ENCODE measurements at regions not wholly inside any gene's neighbourhood (a gene's known extent, or its start where the extent isn't known, plus 50 kb on each side); places are given as distances from the start of the nearest gene placed in this dataset.
A peak's percentile ranks its signal among the peaks of the same experiment; 100 is the strongest.

- Histone ChIP-seq H3K4me1 (ENCODE audit: control insufficient read depth, insufficient read depth, low read length) (no peaks in the 10 kb centered on the region), H3K9me3 (ENCODE audit: control insufficient read depth, low read depth, low read length) (no peaks in the 10 kb centered on the region), H3K36me3 (ENCODE audit: control insufficient read depth, insufficient read depth, low read length) (no peaks in the 10 kb centered on the region), H3K27me3 (ENCODE audit: control insufficient read depth, insufficient read depth, low read length) (no peaks in the 10 kb centered on the region), H3K4me3 (ENCODE audit: low read length) (no peak overlapping the region), H3K27ac (ENCODE audit: low read length) (no peak overlapping the region)
- no peak for DNase-seq
- WGBS (ENCODE audit: insufficient coverage, low lambda C conversion rate): 92% methylated on average over 2 of the region's 4 CpGs
Observed at GRCh38 chr3:1938975-1939374, 159.7 kb upstream of the CNTN4 start.

DNA sequence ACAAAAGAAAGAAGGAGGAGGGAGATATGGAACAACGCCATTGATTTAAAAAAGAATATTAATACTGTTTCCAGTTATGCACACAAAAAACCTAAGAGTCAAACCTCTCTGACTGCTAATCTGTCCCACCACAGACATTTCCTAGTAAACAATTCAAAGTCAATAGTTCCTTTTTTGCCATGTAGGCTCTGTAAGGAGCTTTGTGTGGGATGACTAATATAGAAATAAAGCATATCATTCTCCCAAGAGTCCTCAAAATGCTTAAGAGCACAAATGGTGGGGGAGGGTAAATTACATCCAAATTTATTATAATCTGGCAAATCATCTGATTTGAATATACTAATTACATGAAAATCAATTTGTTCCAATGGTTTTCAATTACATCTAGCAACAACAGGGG, 155.9 kb upstream of the CNTN4 start:
- Histone ChIP-seq H3K27me3 (ENCODE audit: control insufficient read depth, insufficient read depth, low read length) (no peaks in the 10 kb centered on the region), H3K27ac (ENCODE audit: low read length) (no peak overlapping the region), H3K9me3 (ENCODE audit: control insufficient read depth, low read depth, low read length) (no peaks in the 10 kb centered on the region), H3K4me1 (ENCODE audit: control insufficient read depth, insufficient read depth, low read length) (no peaks in the 10 kb centered on the region), H3K36me3 (ENCODE audit: control insufficient read depth, insufficient read depth, low read length) (no peaks in the 10 kb centered on the region), H3K4me3 (ENCODE audit: low read length) (no peak overlapping the region)
- no CpG with 5 or more reads among the region's 1 CpG for whole genome bisulfite sequencing (ENCODE audit: insufficient coverage, low lambda C conversion rate)
- DNase-seq: no peak

- WGBS (ENCODE audit: insufficient coverage, low lambda C conversion rate): 62% methylated on average over 2 of the region's 6 CpGs
- Histone ChIP-seq H3K4me1 (ENCODE audit: control insufficient read depth, insufficient read depth, low read length) (no peaks in the 10 kb centered on the region), H3K36me3 (ENCODE audit: control insufficient read depth, insufficient read depth, low read length) (no peaks in the 10 kb centered on the region), H3K27ac (ENCODE audit: low read length) (no peak overlapping the region), H3K4me3 (ENCODE audit: low read length) (no peak overlapping the region), H3K27me3 (ENCODE audit: control insufficient read depth, insufficient read depth, low read length) (no peaks in the 10 kb centered on the region), H3K9me3 (ENCODE audit: control insufficient read depth, low read depth, low read length) (no peaks in the 10 kb centered on the region)
- no peak for DNase-seq
Observed at GRCh38 chr3:1943395-1944118, 155.1 kb upstream of the CNTN4 start.

GRCh38 chr3:1945698-1946097, 153.0 kb upstream of the CNTN4 start:
- no peak for DNase-seq
- H3K27ac ChIP-seq (ENCODE audit: low read length): no peak overlapping the region
- no peak overlapping the region for H3K4me3 ChIP-seq (ENCODE audit: low read length)
- no peaks in the 10 kb centered on the region for H3K27me3 ChIP-seq (ENCODE audit: control insufficient read depth, insufficient read depth, low read length)
- H3K9me3 ChIP-seq (ENCODE audit: control insufficient read depth, low read depth, low read length): no peaks in the 10 kb centered on the region
- no peaks in the 10 kb centered on the region for H3K4me1 ChIP-seq (ENCODE audit: control insufficient read depth, insufficient read depth, low read length)
- H3K36me3 ChIP-seq (ENCODE audit: control insufficient read depth, insufficient read depth, low read length): no peaks in the 10 kb centered on the region

DNA sequence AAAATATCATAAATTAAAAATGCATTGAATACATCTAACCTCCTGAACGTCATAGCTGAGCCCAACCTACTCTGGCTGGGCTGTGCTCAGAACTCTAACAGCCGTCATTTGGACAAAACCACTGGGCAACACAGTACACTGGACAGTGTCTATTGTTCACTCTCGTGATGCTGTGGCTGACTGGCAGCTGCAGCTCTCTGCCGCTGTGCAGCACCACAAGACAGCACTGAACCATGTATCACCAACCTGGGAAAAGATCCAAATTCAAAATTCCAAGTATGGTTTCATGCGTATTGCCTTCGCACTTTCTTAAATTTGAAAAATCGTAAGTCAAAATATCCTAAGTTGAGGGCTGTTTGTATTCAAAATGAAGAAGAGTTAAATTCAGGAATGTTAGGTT, 145.1 kb upstream of the CNTN4 start:
- H3K27ac ChIP-seq (ENCODE audit: low read length): no peak overlapping the region
- WGBS (ENCODE audit: insufficient coverage, low lambda C conversion rate): 80% methylated on average over 4 of the region's 7 CpGs
- no peak for DNase-seq
- no peaks in the 10 kb centered on the region for H3K27me3 ChIP-seq (ENCODE audit: control insufficient read depth, insufficient read depth, low read length)
- H3K9me3 ChIP-seq (ENCODE audit: control insufficient read depth, low read depth, low read length): no peaks in the 10 kb centered on the region
- H3K4me1 ChIP-seq (ENCODE audit: control insufficient read depth, insufficient read depth, low read length): no peaks in the 10 kb centered on the region
- H3K4me3 ChIP-seq (ENCODE audit: low read length): no peak overlapping the region
- no peaks in the 10 kb centered on the region for H3K36me3 ChIP-seq (ENCODE audit: control insufficient read depth, insufficient read depth, low read length)

GRCh38 chr3:1954632-1955031, 144.0 kb upstream of the CNTN4 start:
- H3K4me3 ChIP-seq (ENCODE audit: low read length): no peak overlapping the region
- no peak for DNase-seq

DNA sequence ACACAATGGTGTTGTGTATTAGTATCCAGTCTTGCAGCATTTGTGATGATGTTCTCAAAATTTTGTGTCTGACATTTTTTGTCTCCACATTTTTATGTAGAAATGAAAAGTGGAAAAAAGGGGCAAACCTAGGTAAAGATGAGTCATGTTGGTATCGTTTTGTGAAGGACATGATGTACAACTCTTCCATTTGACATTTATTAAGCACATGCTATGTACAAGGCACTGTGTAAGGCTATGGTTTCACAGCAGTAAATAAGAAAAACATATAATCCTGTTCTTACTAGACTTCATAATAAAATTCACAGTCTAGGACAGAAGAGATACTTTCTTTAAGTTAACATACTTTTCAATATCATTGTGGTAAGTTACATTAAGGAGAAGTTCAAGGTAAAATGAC, 143.5 kb upstream of the CNTN4 start:
- WGBS (ENCODE audit: insufficient coverage, low lambda C conversion rate): 83% methylated on average over 1 of the region's 1 CpG
- no peak for DNase-seq
- Histone ChIP-seq H3K36me3 (ENCODE audit: control insufficient read depth, insufficient read depth, low read length) (no peaks in the 10 kb centered on the region), H3K27ac (ENCODE audit: low read length) (no peak overlapping the region), H3K27me3 (ENCODE audit: control insufficient read depth, insufficient read depth, low read length) (no peaks in the 10 kb centered on the region), H3K4me3 (ENCODE audit: low read length) (no peak overlapping the region), H3K9me3 (ENCODE audit: control insufficient read depth, low read depth, low read length) (no peaks in the 10 kb centered on the region), H3K4me1 (ENCODE audit: control insufficient read depth, insufficient read depth, low read length) (no peaks in the 10 kb centered on the region)

More at GRCh38 chr3:1954632-1955031, 144.0 kb upstream of the CNTN4 start:
- no peaks in the 10 kb centered on the region for H3K36me3 ChIP-seq (ENCODE audit: control insufficient read depth, insufficient read depth, low read length)
- H3K9me3 ChIP-seq (ENCODE audit: control insufficient read depth, low read depth, low read length): no peaks in the 10 kb centered on the region
- no peaks in the 10 kb centered on the region for H3K27me3 ChIP-seq (ENCODE audit: control insufficient read depth, insufficient read depth, low read length)
- no peaks in the 10 kb centered on the region for H3K4me1 ChIP-seq (ENCODE audit: control insufficient read depth, insufficient read depth, low read length)
- no peak overlapping the region for H3K27ac ChIP-seq (ENCODE audit: low read length)

DNA sequence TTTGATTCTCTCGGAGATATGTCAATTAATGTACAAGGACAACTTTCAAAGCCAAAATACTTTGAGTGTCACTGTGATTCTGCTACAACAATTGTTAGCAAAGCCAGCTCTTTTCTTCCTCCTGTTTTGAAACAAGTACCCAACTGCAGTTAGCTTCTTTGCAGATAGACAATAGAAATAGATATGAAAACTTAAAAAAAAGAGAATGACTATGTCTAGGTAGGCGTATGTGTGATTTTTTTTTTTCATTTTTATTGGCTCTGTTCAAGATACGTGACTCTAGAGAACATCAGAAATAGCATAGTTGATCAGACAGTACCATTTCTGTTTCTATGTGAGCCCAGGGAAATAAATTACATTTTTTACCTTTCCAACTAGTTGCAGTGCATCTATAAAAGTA, 142.9 kb upstream of the CNTN4 start:
- Histone ChIP-seq H3K9me3 (ENCODE audit: control insufficient read depth, low read depth, low read length) (no peaks in the 10 kb centered on the region), H3K36me3 (ENCODE audit: control insufficient read depth, insufficient read depth, low read length) (no peaks in the 10 kb centered on the region), H3K27ac (ENCODE audit: low read length) (no peak overlapping the region), H3K4me3 (ENCODE audit: low read length) (no peak overlapping the region), H3K4me1 (ENCODE audit: control insufficient read depth, insufficient read depth, low read length) (no peaks in the 10 kb centered on the region), H3K27me3 (ENCODE audit: control insufficient read depth, insufficient read depth, low read length) (no peaks in the 10 kb centered on the region)
- DNase-seq: no peak
- WGBS (ENCODE audit: insufficient coverage, low lambda C conversion rate): 95% methylated on average over 3 of the region's 3 CpGs

GRCh38 chr3:1960506-1960905, 138.2 kb upstream of the CNTN4 start:
- DNase-seq: no peak
- H3K27ac ChIP-seq (ENCODE audit: low read length): no peak overlapping the region
- H3K27me3 ChIP-seq (ENCODE audit: control insufficient read depth, insufficient read depth, low read length): no peaks in the 10 kb centered on the region
- 80% methylated on average over 1 of the region's 3 CpGs for whole genome bisulfite sequencing (ENCODE audit: insufficient coverage, low lambda C conversion rate)
- H3K4me3 ChIP-seq (ENCODE audit: low read length): no peak overlapping the region
- no peaks in the 10 kb centered on the region for H3K36me3 ChIP-seq (ENCODE audit: control insufficient read depth, insufficient read depth, low read length)
- no peaks in the 10 kb centered on the region for H3K4me1 ChIP-seq (ENCODE audit: control insufficient read depth, insufficient read depth, low read length)
- no peaks in the 10 kb centered on the region for H3K9me3 ChIP-seq (ENCODE audit: control insufficient read depth, low read depth, low read length)

DNA sequence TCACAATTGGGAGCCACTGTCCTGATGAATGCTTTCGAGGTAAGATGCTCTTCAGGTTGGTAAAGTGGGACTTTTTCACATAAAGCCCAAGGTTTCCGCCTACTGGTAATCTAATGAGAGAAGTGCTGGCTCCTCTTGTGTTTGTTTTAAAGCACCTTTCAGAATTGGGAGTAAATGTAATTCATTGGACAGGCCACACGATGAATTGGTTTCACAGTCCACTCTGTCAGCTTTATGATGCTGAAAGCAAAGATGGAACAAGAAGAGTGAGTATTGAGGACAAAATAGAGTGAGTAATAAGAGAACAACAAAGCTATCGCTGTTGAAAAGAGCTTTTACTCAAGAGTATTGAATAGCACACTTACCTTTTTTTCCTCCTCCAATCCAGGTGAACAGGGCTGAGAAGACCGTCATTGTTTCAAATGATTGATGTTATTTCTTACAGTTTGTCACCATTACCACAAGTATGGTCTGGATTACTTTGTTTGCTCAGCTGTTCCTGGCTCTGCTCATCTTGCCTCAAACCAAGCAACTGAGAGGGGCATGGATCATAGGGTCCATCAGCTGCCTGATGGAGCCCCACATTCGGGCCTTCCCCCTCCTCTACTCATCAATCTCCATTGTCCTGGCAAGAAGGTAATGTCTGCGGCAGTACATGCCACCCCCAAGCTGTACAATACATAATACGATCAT, 136.1 kb upstream of the CNTN4 start:
- no peak overlapping the region for H3K27ac ChIP-seq (ENCODE audit: low read length)
- 51% methylated on average over 2 of the region's 8 CpGs for WGBS (ENCODE audit: insufficient coverage, low lambda C conversion rate)
- no peaks in the 10 kb centered on the region for H3K36me3 ChIP-seq (ENCODE audit: control insufficient read depth, insufficient read depth, low read length)
- DNase-seq: peak in 1 of 2 donors; percentile 3
- no peaks in the 10 kb centered on the region for H3K27me3 ChIP-seq (ENCODE audit: control insufficient read depth, insufficient read depth, low read length)
- no peak overlapping the region for H3K4me3 ChIP-seq (ENCODE audit: low read length)
- no peaks in the 10 kb centered on the region for H3K4me1 ChIP-seq (ENCODE audit: control insufficient read depth, insufficient read depth, low read length)
- H3K9me3 ChIP-seq (ENCODE audit: control insufficient read depth, low read depth, low read length): no peaks in the 10 kb centered on the region

GRCh38 chr3:1963896-1964295, 134.8 kb upstream of the CNTN4 start:
- no peaks in the 10 kb centered on the region for H3K4me1 ChIP-seq (ENCODE audit: control insufficient read depth, insufficient read depth, low read length)
- H3K9me3 ChIP-seq (ENCODE audit: control insufficient read depth, low read depth, low read length): no peaks in the 10 kb centered on the region
- H3K36me3 ChIP-seq (ENCODE audit: control insufficient read depth, insufficient read depth, low read length): no peaks in the 10 kb centered on the region
- no peak overlapping the region for H3K27ac ChIP-seq (ENCODE audit: low read length)
- H3K27me3 ChIP-seq (ENCODE audit: control insufficient read depth, insufficient read depth, low read length): no peaks in the 10 kb centered on the region
- no peak overlapping the region for H3K4me3 ChIP-seq (ENCODE audit: low read length)
- WGBS (ENCODE audit: insufficient coverage, low lambda C conversion rate): 100% methylated on average over 3 of the region's 3 CpGs
- no peak for DNase-seq

All from large intestine (tissue), 3 donors.